Fibroblast of lung (primary cell): ENCODE measurements at regions not wholly inside any gene's neighbourhood (a gene's known extent, or its start where the extent isn't known, plus 50 kb on each side); places are given as distances from the start of the nearest gene placed in this dataset.

Experiments used
- DNase-seq, 2 donors: peaks; one replicate each; pipeline versions ENCODE4 v3.0.0 to v3.0.0-alpha.2; 2010; ENCODE audit warnings: low read depth in 2 of 2
- H2AFZ ChIP-seq: 2 replicates; pipeline ENCODE4 v1.5.1; 2012; ENCODE audit warnings: low read length, control low read depth, inconsistent platforms
- H3K27ac ChIP-seq: 2 replicates; pipeline ENCODE4 v1.5.1; 2011; ENCODE audit warnings: low read length, control low read depth; ENCODE audit not compliant: insufficient read depth
- H3K27me3 ChIP-seq: 2 replicates; pipeline ENCODE4 v1.5.1; 2011; ENCODE audit warnings: mild to moderate bottlenecking, low read length; ENCODE audit not compliant: control insufficient read depth, insufficient read depth
- H3K36me3 ChIP-seq: 2 replicates; pipeline ENCODE4 v1.5.1; 2011; ENCODE audit warnings: low read length; ENCODE audit not compliant: control insufficient read depth, insufficient read depth
- H3K4me1 ChIP-seq: 2 replicates; pipeline ENCODE4 v1.5.1; 2011; ENCODE audit warnings: low read length; ENCODE audit not compliant: control insufficient read depth, insufficient read depth; ENCODE audit errors: extremely low read depth
- H3K4me2 ChIP-seq: 2 replicates; pipeline ENCODE4 v1.5.1; 2011; ENCODE audit warnings: low read length, control low read depth; ENCODE audit not compliant: insufficient read depth; ENCODE audit errors: extremely low read depth
- H3K4me3 ChIP-seq, 4 experiments: fragments of 200-600 bp in 1 of 4; sonication (generic) in 1 of 4; replicated peaks in 1 of 4; 2 replicates each; pipeline ENCODE4 v1.5.1; 2011 to 2016; ENCODE audit warnings: low read length in 4 of 4, low read depth in 3 of 4, mild to moderate bottlenecking in 3 of 4, control low read depth in 2 of 4, inconsistent platforms in 1 of 4, mixed read lengths in 1 of 4; ENCODE audit not compliant: insufficient read depth in 1 of 4; ENCODE audit errors: control extremely low read depth in 1 of 4
- H3K79me2 ChIP-seq: 2 replicates; pipeline ENCODE4 v1.5.1; 2012; ENCODE audit warnings: mild to moderate bottlenecking, low read length, inconsistent platforms; ENCODE audit not compliant: control insufficient read depth, insufficient read depth
- H3K9ac ChIP-seq: 2 replicates; pipeline ENCODE4 v1.5.1; 2011; ENCODE audit warnings: mild to moderate bottlenecking, low read length, control low read depth; ENCODE audit not compliant: insufficient read depth
- H3K9me3 ChIP-seq: 2 replicates; pipeline ENCODE4 v1.5.1; 2012; ENCODE audit warnings: low read depth, low read length; ENCODE audit not compliant: control insufficient read depth, insufficient read depth
- H4K20me1 ChIP-seq: 2 replicates; pipeline ENCODE4 v1.5.1; 2011; ENCODE audit warnings: low read length; ENCODE audit not compliant: control insufficient read depth, insufficient read depth; ENCODE audit errors: extremely low read depth
- CTCF ChIP-seq, 2 donors: IDR thresholded peaks in 1 of 2; conservative IDR thresholded peaks in 1 of 2; 1 replicate in 1 of 2; 2 replicates in 1 of 2; pipeline ENCODE4 v1.5.1; 2011 to 2012; ENCODE audit warnings: low read length in 2 of 2, control low read depth in 1 of 2, inconsistent platforms in 1 of 2, low read depth in 1 of 2, mild to moderate bottlenecking in 1 of 2
- EZH2 ChIP-seq: IDR thresholded peaks from 2 replicates; pipeline ENCODE4 v1.5.1; 2012; ENCODE audit warnings: low read length, control low read depth, mild to moderate bottlenecking; ENCODE audit errors: missing control alignments

DNA sequence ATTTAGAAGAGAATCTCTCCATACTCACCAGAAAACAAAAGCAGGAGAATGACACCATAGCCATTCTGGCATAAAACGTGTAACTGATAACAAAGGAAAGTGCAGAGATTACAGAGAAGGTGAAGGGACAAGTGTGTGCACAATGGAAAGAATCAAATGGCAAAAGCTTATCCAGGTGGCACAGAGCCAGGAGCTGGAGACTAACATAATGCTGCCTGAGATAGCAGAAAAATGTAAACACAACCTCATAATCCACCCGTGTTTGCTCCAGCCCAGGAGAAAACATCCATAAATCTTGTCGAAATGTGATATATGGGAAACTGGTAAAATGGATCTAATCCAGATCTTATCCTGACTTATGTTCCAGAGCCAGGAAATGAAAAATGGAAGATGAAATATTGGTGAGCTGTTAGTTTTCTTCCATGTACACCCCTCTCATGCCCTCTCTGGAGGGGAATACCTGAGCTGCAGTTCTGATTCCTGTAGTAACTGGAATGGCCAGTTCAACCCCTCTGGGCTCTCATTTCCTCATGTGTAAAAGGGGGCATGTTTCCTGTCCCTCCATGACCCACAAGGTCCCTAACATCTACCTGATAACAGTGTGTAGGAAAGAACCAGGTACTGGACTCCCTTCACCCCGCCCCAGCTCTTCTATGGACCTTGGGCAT, 212.3 kb upstream of the DAPK1 start:
- no peak overlapping the region for H2AFZ ChIP-seq
- peak in 1 of 2 donors; percentile 38 for DNase-seq
- H4K20me1 ChIP-seq: no peaks in the 10 kb centered on the region
- no peak overlapping the region for H3K9ac ChIP-seq
- H3K36me3 ChIP-seq: no peaks in the 10 kb centered on the region
- TF ChIP-seq EZH2: no peak
- no peak for TF ChIP-seq CTCF (conservative IDR thresholded peaks at IDR 0.05 in 1 of 2, IDR thresholded peaks at IDR 0.05 in 1 of 2; ENCODE audit: low read depth in 1 of 2, low read length in 2 of 2)
- H3K27ac ChIP-seq: no peak overlapping the region
- H3K4me3 ChIP-seq: no peak overlapping the region
- no peaks in the 10 kb centered on the region for H3K9me3 ChIP-seq
- no peaks in the 10 kb centered on the region for H3K4me1 ChIP-seq
- no peaks in the 10 kb centered on the region for H3K27me3 ChIP-seq
- H3K4me2 ChIP-seq: no peak overlapping the region
- H3K79me2 ChIP-seq: no peaks in the 10 kb centered on the region

DNA sequence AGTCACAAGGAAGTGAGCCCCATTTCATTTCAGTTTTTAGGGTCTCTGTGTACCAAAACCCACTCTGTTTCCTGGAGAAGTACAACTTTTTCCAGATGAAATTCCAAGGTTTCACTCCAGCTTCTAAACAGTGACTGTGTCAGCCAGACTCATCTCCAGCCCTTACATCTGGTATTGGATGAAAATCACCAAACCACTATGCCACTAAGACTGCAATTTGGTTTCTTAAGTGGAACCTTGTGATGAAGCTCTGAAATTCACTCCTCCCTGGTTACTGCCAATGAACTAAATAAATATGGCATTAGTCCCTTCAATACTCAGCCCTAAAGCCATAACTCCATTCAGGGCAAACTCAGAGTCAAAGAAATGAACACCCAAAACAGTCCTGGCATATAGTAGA, 211.2 kb upstream of the DAPK1 start:
- Histone ChIP-seq H3K4me2 (no peak overlapping the region), H3K9ac (no peak overlapping the region), H3K27ac (no peak overlapping the region), H3K27me3 (no peaks in the 10 kb centered on the region), H3K9me3 (no peaks in the 10 kb centered on the region), H2AFZ (no peak overlapping the region), H3K4me3 (no peak overlapping the region), H4K20me1 (no peaks in the 10 kb centered on the region), H3K4me1 (no peaks in the 10 kb centered on the region), H3K36me3 (no peaks in the 10 kb centered on the region), H3K79me2 (no peaks in the 10 kb centered on the region)
- TF ChIP-seq EZH2 (no peak), CTCF (conservative IDR thresholded peaks at IDR 0.05 in 1 of 2, IDR thresholded peaks at IDR 0.05 in 1 of 2; ENCODE audit: low read depth in 1 of 2, low read length in 2 of 2) (no peak)
- no peak for DNase-seq

DNA sequence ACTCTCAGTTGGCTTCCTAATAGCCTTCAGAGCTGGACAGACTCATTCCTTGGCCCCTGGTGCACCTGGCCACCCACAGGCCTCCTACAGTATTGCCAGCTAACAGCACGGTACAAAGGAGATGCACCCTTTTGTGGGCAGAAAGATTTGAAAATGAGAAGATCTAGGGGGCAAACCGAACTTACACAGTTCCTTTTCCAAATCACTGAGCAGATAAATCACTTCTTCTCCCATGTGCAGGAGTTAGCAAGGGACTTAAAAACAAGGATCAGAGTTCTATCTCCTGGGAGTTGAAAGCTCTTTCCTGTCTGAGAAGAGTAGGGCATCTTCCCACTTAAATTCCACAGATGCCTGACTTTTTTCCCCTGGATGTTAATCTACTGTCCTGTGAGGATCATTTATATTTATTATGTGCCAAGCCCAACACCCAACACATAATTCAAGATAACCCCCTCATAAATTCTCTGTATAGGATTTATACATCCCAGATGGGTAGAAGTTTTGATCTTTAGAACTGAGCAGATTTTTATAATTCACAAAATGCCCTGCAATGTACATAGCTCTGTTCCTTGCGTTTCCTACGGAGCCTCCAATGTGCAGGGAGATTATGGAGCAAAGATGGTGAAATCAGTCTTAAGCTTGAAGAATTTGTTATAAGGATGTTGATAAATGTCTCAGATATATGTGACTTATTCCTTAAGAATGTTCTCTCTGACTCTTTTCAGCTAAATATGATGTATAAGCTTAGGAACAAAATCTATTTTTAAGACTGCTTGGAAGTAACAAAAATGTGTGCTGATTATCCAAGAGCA, 207.2 kb upstream of the DAPK1 start:
- Histone ChIP-seq H3K27ac (no peak overlapping the region), H3K36me3 (no peaks in the 10 kb centered on the region), H4K20me1 (no peaks in the 10 kb centered on the region), H3K9ac (no peak overlapping the region), H3K4me1 (no peaks in the 10 kb centered on the region), H2AFZ (no peak overlapping the region), H3K9me3 (no peaks in the 10 kb centered on the region), H3K27me3 (no peaks in the 10 kb centered on the region), H3K79me2 (no peaks in the 10 kb centered on the region), H3K4me3 (no peak overlapping the region), H3K4me2 (no peak overlapping the region)
- peak; percentile 71 to 76 for DNase-seq
- TF ChIP-seq CTCF (conservative IDR thresholded peaks at IDR 0.05 in 1 of 2, IDR thresholded peaks at IDR 0.05 in 1 of 2; ENCODE audit: low read depth in 1 of 2, low read length in 2 of 2) (peak; percentile 7 to 9), EZH2 (no peak)
